ENCODE measurements at regions not wholly inside any gene's neighbourhood (a gene's known extent, or its start where the extent isn't known, plus 50 kb on each side); places are given as distances from the start of the nearest gene placed in this dataset.

DNA sequence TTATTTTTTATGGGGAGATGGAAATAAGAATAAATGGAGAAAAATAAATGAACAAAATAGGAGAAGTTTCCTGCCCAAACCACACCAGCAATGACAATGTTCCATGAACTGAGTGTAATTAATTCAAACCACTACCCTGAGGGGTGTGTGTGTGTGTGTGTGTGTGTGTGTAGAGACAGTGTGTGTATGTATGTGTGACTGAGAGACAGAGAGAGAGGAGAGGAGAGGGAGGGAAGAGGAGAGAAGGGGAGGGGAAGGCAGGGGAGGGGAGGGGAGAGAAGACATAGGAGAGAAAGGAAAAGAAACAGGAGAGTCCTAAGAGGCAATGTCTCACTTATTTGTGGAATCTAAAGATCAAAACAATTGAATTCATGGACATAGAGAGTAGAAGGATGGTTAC lies 65.0 kb upstream of the POU2AF1 start:
- intact Hi-C loops (cut with DNase I) = no loop called here
- no peak for DNase-seq (ENCODE audit: low spot score)

DNA sequence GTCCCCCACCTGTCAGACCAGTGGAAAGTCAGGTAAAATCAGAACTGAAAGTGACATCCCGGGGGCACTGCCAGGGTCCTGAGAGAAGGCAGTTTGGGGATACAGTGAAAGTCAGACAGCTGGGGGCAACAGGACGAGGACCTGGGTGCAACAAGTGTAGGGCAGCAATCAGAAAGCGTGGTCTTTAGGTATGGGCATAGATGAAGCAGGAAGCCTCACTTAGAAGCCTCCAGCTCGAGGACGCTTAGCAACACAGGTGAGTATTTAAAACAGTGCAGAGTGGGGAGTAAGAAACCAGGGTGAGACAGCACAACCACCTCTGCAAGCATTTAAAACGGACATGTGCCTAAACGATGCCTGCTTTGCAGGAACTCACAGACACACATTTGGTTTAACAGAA lies 64.6 kb upstream of the POU2AF1 start:
- DNase-seq (ENCODE audit: low spot score) = no peak
- intact Hi-C loops (cut with DNase I) = no loop called here

DNA sequence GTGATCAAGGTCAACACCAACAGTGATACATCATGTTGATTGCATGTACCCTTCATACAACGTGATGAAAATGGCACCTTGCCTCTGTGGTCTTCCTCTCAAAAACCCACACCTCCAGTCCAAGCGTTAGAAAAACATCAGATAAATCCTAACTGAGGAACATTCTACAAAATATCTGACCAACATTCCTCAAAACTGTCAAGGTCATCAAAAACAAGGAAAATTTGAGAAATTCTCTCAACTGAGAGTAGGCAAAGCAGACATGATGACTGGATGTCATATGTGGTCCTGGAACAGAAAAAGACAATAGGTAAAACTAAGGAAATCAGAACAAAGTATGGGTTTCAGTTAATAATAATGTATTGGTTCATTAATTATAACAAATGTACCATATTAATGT lies 64.0 kb upstream of the POU2AF1 start:
- intact Hi-C loops (cut with DNase I) = no loop called here
- no peak for DNase-seq (ENCODE audit: low spot score)

DNA sequence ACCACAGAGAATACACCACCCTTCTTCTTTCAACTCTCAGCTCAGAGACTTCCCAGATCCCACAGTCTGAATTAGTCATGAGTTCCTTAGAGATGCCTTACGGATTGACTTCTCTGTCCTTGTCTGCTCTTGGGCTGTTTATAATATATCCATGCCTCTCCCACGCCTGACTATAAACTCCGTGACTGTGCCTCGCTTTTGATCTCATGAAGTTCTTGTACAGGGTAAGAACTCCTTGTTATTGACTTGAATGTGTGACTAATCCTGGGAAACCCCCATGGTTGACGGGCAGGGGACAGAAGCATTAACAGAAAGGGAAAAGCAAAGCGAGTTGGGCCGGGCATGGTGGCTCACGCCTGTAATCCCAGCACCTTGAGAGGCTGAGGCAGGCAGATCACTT lies 62.4 kb upstream of the POU2AF1 start:
- intact Hi-C loops (cut with DNase I) = no loop called here
- no peak for DNase-seq (ENCODE audit: low spot score)

DNA sequence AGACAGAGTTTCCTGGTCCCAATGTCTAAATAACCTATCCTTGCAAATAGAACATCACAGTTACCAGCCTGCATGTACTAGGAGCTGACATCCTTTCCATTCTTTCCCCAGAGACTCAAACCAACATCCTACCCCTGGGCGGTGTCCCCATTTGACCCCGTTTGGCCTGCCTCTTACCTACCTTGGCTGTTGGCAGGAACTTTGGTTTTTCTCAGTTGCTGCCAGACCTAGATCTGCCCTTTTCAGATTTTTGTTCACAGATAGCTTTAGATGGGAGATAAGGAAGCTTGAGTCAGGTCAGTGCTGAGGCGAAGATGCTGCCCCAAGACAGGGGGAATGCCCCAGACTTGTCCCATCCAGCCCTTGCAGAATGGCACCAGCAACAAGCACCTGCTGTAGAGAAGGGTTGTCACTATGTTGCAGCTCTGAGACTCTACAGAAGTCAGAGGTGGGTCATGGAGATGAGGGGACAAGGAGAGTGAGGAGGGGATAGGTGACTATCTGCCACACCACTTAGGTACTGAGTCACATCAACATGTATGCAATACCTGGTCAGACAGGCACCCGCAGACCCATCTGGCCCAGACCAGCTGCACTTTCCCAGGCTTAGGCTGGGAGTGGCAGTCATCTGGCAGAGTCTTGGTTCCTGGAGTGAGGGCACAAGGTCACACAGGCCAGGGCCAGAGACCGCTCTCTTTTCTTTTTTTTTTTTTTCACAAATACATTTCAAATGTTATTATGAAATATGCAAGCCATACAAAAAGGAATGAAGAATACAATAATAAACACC lies 61.5 kb upstream of the POU2AF1 start:
- no peak for DNase-seq (ENCODE audit: low spot score)
- intact Hi-C loops (cut with DNase I) = no loop called here

DNA sequence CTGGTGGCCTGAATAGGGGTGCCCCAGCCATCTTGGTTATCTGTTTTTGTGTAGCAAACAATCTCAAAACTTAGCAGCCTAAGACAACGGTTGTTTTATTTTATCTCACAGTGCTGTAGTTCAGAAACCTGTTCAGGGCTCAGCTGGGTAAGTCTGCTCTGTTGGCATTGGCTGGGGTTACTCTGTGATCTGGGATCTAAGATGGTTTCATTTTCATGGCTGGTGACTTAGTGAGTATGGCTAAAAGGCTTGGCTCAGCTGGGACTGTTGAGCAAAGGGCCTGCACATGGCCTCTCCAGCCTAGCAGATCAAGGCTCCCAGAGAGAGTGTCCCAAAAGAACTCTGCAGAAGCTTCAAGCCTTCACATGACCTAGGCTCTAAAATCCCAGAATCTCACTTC lies 60.8 kb upstream of the POU2AF1 start:
- DNase-seq (ENCODE audit: low spot score) = no peak
- intact Hi-C loops (cut with DNase I) = no loop called here

DNA sequence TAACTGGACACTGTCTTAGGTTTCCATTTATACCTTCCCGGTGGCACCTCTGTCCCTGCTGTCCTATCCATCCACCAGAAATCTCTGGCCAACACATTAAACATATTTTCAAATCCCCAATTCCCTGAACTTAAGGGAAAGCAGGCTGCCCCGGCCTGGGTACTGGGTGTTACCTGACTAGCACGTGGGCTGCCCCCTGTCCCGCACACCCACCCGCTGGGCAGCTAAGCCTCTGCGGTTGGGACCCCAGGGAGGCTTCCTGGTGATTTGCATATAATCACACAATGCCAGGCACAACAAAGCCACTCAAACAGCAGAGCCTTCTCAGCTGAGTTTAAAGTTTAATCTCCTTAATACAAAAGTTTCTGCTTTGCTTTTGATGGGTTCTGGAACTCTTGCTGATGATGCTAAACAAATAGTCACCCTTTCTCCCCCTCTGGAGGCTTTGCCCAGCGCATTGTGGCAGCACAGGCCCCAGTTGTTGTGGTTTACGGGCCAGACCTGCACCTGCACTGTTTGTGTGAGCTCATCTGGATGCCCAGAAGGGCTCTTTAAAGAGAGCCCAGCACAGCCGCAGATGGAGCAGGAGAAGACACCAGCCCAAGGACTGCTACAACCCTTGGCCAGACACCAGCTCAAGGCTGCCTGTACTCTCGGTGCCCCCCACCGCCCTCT lies 59.9 kb upstream of the POU2AF1 start:
- intact Hi-C loops (cut with DNase I) = no loop called here

DNA sequence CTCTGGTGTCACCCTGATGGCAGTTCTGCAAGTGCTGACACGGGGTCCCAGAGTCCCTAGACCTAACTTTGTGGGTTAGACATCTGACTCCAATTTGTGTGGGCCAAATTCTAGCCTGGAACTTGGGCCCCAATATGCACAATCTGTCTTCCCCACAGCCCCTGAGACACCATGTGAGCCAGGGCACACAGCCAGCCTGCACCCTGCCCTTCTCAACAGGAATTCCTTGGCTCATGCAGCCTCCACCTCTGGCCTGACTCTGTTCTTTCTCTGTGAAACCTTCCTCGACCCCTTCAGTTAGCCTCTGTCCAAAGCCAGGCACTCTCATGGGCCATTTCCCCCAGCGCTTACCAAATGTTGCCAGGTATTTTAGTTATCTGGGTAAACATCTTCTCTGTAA lies 59.1 kb upstream of the POU2AF1 start:
- no peak for DNase-seq (ENCODE audit: low spot score)
- intact Hi-C loops (cut with DNase I) = no loop called here

More for the DNA sequence above, 59.9 kb upstream of the POU2AF1 start:
- no peak for DNase-seq (ENCODE audit: low spot score)

DNA sequence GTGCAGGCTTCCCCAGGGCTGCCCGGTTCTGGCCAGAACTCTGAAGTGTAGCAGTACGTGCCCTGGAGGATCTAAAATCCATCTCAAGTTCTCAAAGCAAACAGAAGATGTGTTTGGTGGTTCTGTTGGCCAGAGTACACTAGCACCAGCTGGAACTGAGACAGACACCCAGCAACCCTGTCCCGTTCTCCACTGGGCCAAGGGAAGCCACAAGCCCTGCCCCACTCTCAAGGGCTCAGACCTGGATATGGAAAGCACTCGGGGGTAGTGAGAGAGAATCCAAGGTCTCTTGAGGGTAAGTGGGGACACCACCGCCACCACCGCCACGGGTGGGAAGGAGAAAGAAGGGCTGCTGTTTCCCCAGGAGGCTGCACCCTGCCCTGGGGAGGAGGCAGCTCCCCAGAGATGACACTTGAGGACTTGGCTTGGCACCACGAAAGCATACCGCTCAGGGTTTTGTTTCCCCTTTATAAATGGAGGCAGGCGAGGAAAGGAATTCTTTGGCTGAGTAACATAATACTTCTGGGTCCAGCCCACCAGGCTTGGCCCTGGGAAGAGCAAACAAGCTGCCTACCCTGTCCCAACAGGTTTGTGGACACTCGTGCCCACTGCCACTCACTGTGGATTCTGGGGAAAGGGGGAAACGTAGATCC lies 56.1 kb upstream of the POU2AF1 start:
- intact Hi-C loops (cut with DNase I) = no loop called here
- no peak for DNase-seq (ENCODE audit: low spot score)

DNA sequence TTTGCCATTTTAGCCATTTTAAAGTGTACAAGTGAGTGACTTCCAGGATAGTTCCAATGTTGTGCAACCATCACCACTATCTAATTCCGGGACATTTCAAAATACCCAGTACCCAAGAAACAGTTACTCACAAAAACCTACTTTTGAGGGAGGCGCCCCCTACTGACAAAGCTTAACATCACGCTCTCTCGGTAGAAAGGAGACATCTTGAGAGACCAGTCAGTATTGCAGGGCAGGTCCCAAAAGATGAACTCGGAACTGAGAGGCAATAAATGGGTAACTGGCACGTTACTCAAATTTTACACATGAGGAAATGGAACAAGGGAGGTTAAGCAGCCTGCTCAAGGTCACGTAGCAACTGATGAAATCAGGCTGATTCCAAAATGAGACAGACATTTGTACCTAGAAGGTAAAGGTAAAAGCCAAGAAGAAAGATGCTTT lies 50.0 kb upstream of the POU2AF1 start:
- peak; percentile 57 for DNase-seq (ENCODE audit: low spot score)
- intact Hi-C loops (cut with DNase I) = no loop called here

Data from cardiac septum (tissue), 1 donor.